Right hindlimb (tissue), 1 donor: ENCODE measurements at regions not wholly inside any gene's neighbourhood (a gene's known extent, or its start where the extent isn't known, plus 50 kb on each side); places are given as distances from the start of the nearest gene placed in this dataset.
"Not testable (repeated sequence)": the region's sequence is repeated elsewhere in the genome, so short reads cannot be mapped to it uniquely, and the experiment has no call there.

Experiments used
- DNase-seq: peaks from one replicate; pipeline ENCODE4 v3.0.0-alpha.2; 2018

- DNase-seq: no peak
Measured at GRCh38 chr5:29208024-29208423, 1985.5 kb upstream of the CDH6 start.

GRCh38 chr5:29203049-29203448 lies 1990.4 kb upstream of the CDH6 start:
- DNase-seq: no peak

GRCh38 chr5:29197631-29198454 lies 1995.6 kb upstream of the CDH6 start:
- DNase-seq: no peak

- DNase-seq: no peak
Measured at GRCh38 chr5:29193972-29194371, 1999.5 kb upstream of the CDH6 start.

- not testable (repeated sequence) for DNase-seq
Measured at GRCh38 chr5:29191269-29192048, 2002.0 kb upstream of the CDH6 start.

GRCh38 chr5:29190398-29190797 lies 2003.1 kb upstream of the CDH6 start:
- DNase-seq: not testable (repeated sequence)

GRCh38 chr5:29186380-29186779 lies 2007.1 kb upstream of the CDH6 start:
- not testable (repeated sequence) for DNase-seq

GRCh38 chr5:29185558-29185957 lies 2007.9 kb upstream of the CDH6 start:
- no peak for DNase-seq

GRCh38 chr5:29175774-29176173 lies 2017.7 kb upstream of the CDH6 start:
- no peak for DNase-seq

- no peak for DNase-seq
Measured at GRCh38 chr5:29170599-29170998, 2022.9 kb upstream of the CDH6 start.

GRCh38 chr5:29169886-29170285 lies 2023.6 kb upstream of the CDH6 start:
- DNase-seq: peak; percentile 57

GRCh38 chr5:29162297-29162696 lies 2031.2 kb upstream of the CDH6 start:
- no peak for DNase-seq

- DNase-seq: no peak
Measured at GRCh38 chr5:29161399-29162291, 2031.8 kb upstream of the CDH6 start.

GRCh38 chr5:29157975-29158374 lies 2035.5 kb upstream of the CDH6 start:
- DNase-seq: no peak

GRCh38 chr5:29150840-29151239 lies 2042.6 kb upstream of the CDH6 start:
- DNase-seq: no peak

GRCh38 chr5:29148581-29148980 lies 2044.9 kb upstream of the CDH6 start:
- no peak for DNase-seq

GRCh38 chr5:29148073-29148472 lies 2045.4 kb upstream of the CDH6 start:
- no peak for DNase-seq

- DNase-seq: no peak
Measured at GRCh38 chr5:29143266-29143665, 2050.2 kb upstream of the CDH6 start.

- no peak for DNase-seq
Measured at GRCh38 chr5:29134418-29134817, 2059.1 kb upstream of the CDH6 start.

GRCh38 chr5:29131285-29131684 lies 2062.2 kb upstream of the CDH6 start:
- DNase-seq: no peak

GRCh38 chr5:29130786-29131185 lies 2062.7 kb upstream of the CDH6 start:
- no peak for DNase-seq

- DNase-seq: not testable (repeated sequence)
Measured at GRCh38 chr5:29127524-29128156, 2065.8 kb upstream of the CDH6 start.

GRCh38 chr5:29126462-29126861 lies 2067.0 kb upstream of the CDH6 start:
- peak; percentile 34 for DNase-seq
